ENCODE measurements at regions not wholly inside any gene's neighbourhood (a gene's known extent, or its start where the extent isn't known, plus 50 kb on each side); places are given as distances from the start of the nearest gene placed in this dataset.

DNA sequence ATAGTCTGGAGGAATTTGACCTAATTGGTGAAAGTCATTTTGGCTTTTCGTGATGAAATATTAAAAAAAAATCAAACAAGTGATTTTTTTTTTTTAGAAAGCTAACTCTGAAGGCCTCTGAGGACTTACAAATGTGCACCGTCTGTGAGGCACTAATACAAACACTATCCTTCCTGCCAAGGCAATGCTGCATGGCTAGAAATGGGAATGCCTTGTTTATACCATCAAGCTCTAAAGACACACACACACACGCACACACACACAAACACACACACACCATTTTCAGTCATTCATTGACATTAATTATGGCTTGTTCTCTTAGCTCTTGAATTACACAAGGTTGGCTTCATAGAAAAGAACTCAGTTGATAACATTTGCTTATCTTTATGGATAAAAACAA lies 1242.0 kb upstream of the ACVR2A start:
- no peaks in the 10 kb centered on the region for H3K4me1 Mint-ChIP-seq
- H3K27me3 Mint-ChIP-seq = no peaks in the 10 kb centered on the region
- ATAC-seq (ENCODE audit: low read depth) (no peak), DNase-seq (ENCODE audit: low spot score in 2 of 2) (no peak)
- H3K4me3 Mint-ChIP-seq = no peak overlapping the region
- H3K36me3 Mint-ChIP-seq = no peaks in the 10 kb centered on the region
- H3K9me3 Mint-ChIP-seq = no peaks in the 10 kb centered on the region
- no peak overlapping the region for H3K27ac Mint-ChIP-seq

DNA sequence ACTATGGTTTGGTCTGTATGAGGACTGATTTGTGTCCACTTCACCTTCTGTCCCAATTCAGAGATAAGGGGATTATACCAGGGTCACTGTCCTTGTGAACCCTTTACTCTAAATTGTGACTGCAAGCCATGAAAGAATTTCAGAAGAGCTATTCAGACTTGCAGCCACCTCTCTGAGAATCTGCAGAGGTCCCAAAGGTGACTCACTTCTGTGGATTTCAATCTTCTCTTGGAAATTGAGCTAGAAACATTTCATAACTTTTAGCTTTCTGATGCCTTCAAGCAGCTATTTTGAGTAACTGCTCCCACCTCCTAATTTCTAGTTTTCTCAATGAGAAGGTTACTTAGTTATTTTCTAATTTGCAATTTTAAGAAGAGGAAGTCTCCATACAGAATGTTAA lies 1242.4 kb upstream of the ACVR2A start:
- Mint-ChIP-seq H3K27ac (no peak overlapping the region), H3K27me3 (no peaks in the 10 kb centered on the region), H3K4me3 (no peak overlapping the region), H3K4me1 (no peaks in the 10 kb centered on the region), H3K36me3 (no peaks in the 10 kb centered on the region), H3K9me3 (no peaks in the 10 kb centered on the region)
- ATAC-seq (ENCODE audit: low read depth) = no peak
- no peak for DNase-seq (ENCODE audit: low spot score in 2 of 2)

DNA sequence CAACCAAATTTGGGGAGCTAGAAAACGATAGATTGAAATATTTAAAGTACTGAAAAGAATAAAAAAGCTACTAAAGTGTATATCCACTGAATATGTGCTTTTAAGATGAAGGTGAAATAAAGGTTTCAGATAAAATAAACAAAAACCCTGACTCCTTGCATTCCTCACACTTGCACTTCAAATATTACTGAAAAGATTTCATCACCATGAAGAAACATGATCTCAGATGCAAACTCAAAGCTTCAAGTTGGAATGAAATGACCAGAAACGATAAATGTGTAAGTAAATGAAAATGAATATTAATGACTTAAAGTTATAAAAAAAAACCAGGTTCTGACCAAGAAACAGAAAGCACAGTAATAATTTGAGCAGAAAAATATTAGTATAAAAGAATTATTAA lies 1246.0 kb upstream of the ACVR2A start:
- no peak for DNase-seq (ENCODE audit: low spot score in 2 of 2)
- no peaks in the 10 kb centered on the region for H3K27me3 Mint-ChIP-seq
- no peaks in the 10 kb centered on the region for H3K36me3 Mint-ChIP-seq
- no peak overlapping the region for H3K4me3 Mint-ChIP-seq
- no peaks in the 10 kb centered on the region for H3K4me1 Mint-ChIP-seq
- H3K9me3 Mint-ChIP-seq = no peaks in the 10 kb centered on the region
- no peak for ATAC-seq (ENCODE audit: low read depth)
- no peak overlapping the region for H3K27ac Mint-ChIP-seq

DNA sequence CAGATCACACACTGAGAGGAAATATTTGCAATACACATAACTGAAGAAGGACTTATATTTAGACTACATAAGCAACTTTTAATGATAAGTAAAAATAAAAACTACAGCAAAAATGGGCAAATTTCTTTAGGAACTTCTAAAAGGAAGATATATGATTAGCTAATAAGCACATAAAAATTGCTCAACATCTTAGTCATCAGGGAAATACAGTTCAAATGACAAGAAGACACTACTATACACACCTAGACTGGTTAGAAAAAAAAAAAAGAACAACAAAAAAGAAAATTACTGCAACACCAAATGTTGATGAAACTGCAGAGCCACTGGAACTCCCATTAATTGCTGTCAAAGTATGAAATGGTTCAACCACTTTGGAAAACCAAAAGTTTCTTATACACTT lies 1247.5 kb upstream of the ACVR2A start:
- no peaks in the 10 kb centered on the region for H3K36me3 Mint-ChIP-seq
- no peaks in the 10 kb centered on the region for H3K9me3 Mint-ChIP-seq
- no peaks in the 10 kb centered on the region for H3K4me1 Mint-ChIP-seq
- no peaks in the 10 kb centered on the region for H3K27me3 Mint-ChIP-seq
- H3K4me3 Mint-ChIP-seq = no peak overlapping the region
- ATAC-seq (ENCODE audit: low read depth) (no peak), DNase-seq (ENCODE audit: low spot score in 2 of 2) (no peak)
- H3K27ac Mint-ChIP-seq = no peak overlapping the region

DNA sequence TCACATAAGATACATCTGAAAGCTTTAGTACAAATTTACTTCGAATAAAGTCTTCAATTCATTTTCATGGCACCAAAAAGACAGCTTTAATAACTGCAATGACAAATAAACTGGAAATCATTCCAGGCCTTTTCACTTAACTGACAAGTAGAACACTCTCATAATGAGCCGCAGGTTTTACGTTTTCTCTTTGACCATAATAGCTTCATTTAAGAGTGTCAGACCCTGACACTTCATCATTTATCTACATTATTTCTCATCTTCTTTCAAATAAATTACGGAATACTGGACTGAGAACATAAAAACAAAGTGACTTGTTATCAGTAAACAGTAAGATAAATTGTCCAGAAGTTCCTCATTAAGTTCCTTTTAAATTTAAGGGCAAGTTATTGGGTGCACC lies 1252.9 kb upstream of the ACVR2A start:
- Mint-ChIP-seq H3K27ac (no peak overlapping the region), H3K27me3 (no peaks in the 10 kb centered on the region), H3K4me3 (no peak overlapping the region), H3K9me3 (no peaks in the 10 kb centered on the region), H3K4me1 (no peaks in the 10 kb centered on the region), H3K36me3 (no peaks in the 10 kb centered on the region)
- DNase-seq (ENCODE audit: low spot score in 2 of 2) (no peak), ATAC-seq (ENCODE audit: low read depth) (no peak)

DNA sequence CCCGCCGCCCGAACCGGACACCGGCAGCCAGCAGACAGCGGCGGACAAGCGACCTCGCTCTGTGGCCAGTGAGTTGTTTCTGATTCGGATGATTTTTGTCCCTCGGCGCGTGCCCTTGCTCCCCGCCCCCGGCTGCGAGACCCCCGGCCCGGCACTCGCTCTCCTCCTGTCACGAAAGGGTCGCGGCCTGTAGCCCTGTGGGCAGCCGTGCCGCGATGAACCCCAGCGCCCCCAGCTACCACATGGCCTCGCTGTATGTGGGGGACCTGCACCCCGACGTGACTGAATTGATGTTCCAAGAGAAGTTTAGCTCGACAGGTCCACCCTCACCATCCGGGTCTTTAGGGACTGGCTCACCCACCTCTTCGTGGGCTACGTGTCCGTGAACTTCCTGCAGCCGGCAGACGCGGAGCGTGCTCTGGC lies 1257.5 kb upstream of the ACVR2A start:
- no peak for ATAC-seq (ENCODE audit: low read depth)
- H3K4me3 Mint-ChIP-seq = no peak overlapping the region
- H3K9me3 Mint-ChIP-seq = no peaks in the 10 kb centered on the region
- no peaks in the 10 kb centered on the region for H3K4me1 Mint-ChIP-seq
- H3K27ac Mint-ChIP-seq = no peak overlapping the region
- no peaks in the 10 kb centered on the region for H3K36me3 Mint-ChIP-seq
- DNase-seq (ENCODE audit: low spot score in 2 of 2) = no peak
- H3K27me3 Mint-ChIP-seq = no peaks in the 10 kb centered on the region

DNA sequence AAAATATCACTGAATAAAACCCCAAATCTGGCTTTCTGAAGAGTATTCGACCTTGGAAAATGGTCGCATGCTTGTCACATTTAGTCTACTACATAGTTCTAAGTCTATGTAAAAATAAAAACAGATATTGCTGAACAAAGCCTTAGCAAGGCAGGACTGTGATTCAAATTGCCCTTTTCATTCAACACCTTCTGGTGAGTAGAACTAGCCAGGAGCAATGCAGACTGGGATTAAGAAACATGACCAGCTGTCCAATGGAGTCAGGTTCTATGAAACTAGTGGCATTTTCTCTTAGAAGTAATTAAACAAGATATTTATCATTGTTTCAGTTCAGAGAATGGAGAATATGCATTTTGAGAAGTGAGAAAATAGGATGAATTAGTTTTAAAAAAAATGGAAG lies 1260.5 kb upstream of the ACVR2A start:
- H3K4me1 Mint-ChIP-seq = no peaks in the 10 kb centered on the region
- H3K36me3 Mint-ChIP-seq = no peaks in the 10 kb centered on the region
- H3K27me3 Mint-ChIP-seq = no peaks in the 10 kb centered on the region
- H3K27ac Mint-ChIP-seq = no peak overlapping the region
- DNase-seq (ENCODE audit: low spot score in 2 of 2) (no peak), ATAC-seq (ENCODE audit: low read depth) (no peak)
- no peak overlapping the region for H3K4me3 Mint-ChIP-seq
- no peaks in the 10 kb centered on the region for H3K9me3 Mint-ChIP-seq

DNA sequence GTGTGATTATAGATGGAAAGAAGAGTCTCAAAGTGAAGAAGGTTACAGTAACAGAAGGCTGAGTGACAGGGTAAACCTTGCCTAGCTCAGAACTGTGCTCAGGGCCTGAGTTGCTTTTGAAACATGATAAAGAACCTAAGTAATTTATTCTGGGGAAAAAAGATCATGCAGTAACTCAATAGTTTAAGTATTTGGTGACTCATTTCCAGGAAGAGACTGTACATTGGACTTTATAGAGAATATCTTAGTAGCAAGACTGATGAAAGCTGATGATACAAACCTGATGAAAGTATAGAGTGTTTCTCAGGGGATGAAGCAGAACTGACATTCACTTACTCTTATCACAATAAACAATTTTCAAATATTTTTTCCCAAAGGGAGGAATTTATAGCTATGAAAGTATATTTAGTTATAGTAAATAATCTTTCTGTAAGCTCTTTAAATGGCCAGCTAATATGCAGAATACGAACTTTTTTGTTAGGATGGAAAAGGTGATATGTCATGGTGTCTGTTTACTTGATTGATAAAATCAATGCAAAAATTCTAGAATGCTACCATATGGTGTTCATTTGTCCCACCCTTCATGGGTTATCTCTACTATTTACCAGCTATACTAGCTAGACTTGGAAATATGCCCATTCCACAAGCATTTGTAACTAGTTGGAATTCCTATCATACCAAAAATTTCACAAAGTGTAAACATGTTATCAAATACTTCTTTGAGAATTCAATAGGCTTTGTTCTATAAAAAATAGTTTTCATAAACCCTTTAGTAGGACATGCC lies 1265.5 kb upstream of the ACVR2A start:
- ATAC-seq (ENCODE audit: low read depth) (no peak), DNase-seq (ENCODE audit: low spot score in 2 of 2) (no peak)
- H3K27ac Mint-ChIP-seq = no peak overlapping the region
- H3K9me3 Mint-ChIP-seq = no peaks in the 10 kb centered on the region
- no peaks in the 10 kb centered on the region for H3K36me3 Mint-ChIP-seq
- no peak overlapping the region for H3K4me3 Mint-ChIP-seq
- no peaks in the 10 kb centered on the region for H3K4me1 Mint-ChIP-seq
- H3K27me3 Mint-ChIP-seq = no peaks in the 10 kb centered on the region

DNA sequence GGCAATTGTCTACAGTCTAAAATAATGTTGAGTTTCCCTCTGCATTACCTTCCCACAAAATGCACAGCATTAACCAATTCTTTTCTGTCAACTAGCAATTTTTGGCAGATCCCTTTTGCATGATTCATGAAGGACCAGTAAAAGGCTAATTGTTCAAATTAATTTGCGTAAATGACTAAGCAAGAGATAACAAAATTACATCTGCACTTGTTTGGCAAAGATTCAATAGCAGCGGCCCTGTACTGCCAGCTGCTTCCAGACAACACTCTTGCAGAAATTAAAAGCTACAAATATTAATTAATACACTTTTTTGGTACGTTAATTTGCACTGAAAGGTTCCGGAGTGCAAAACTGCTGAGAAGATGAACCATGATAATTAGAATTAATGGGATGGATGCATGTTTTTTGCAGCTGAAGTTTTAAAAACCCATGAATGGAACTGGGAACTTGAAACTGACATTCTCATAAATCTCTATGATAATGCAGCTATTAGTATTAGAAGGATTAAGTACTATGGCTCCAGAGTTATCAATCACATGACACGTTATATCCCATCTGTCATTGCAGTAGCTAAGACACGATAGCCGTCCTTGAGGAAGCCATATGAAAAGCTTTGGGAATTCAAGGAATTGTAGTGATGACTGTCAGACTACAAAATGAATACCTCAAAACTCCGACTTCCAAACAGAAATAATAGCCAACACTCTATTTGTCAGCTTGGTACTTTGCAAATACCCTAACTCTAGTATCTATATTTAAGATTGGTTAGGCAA lies 1268.3 kb upstream of the ACVR2A start:
- ATAC-seq (ENCODE audit: low read depth) (no peak), DNase-seq (ENCODE audit: low spot score in 2 of 2) (no peak)
- no peak overlapping the region for H3K27ac Mint-ChIP-seq
- no peaks in the 10 kb centered on the region for H3K9me3 Mint-ChIP-seq
- no peaks in the 10 kb centered on the region for H3K36me3 Mint-ChIP-seq
- H3K4me3 Mint-ChIP-seq = no peak overlapping the region
- no peaks in the 10 kb centered on the region for H3K27me3 Mint-ChIP-seq
- H3K4me1 Mint-ChIP-seq = no peaks in the 10 kb centered on the region

DNA sequence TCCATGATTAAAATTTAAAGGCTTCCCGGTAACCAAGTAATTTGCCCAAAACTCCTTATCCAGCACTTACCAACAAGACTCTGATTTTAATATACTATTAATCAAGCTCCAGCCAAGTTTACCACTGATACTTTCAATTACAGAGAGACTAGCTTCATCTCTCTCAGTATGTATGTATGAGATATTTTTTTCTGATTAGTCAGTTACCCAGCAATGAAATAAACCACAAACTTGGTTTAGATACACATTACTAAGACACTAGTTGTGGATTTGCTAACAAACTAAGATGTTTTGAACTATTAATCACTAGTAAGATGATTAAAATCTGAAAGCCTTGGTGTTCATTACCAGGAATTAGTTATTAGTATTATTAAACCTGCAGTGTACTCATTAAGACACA lies 1272.2 kb upstream of the ACVR2A start:
- Mint-ChIP-seq H3K27ac (no peak overlapping the region), H3K36me3 (no peaks in the 10 kb centered on the region), H3K4me1 (no peaks in the 10 kb centered on the region), H3K27me3 (no peaks in the 10 kb centered on the region), H3K9me3 (no peaks in the 10 kb centered on the region), H3K4me3 (no peak overlapping the region)
- DNase-seq (ENCODE audit: low spot score in 2 of 2) (no peak), ATAC-seq (ENCODE audit: low read depth) (no peak)

DNA sequence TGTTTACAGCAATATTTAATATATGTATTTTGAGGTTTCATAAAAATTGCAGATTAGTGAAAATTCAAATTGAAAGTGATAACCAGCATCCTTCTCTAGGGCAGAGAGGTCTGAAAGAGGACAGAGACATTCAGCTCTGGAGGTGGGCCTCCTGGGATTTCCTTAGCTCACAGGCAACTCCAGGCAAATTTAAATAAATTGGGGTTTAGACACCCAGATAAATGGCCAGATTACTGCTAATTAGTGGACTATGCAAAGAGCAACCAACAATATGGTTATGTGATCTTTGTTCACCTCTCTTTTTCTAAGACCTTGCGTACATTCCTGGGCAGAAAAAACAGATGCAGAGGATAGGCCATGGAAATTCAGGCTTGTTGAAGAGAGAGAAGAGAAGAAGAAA lies 1282.8 kb upstream of the ACVR2A start:
- no peak for DNase-seq (ENCODE audit: low spot score in 2 of 2)
- no peaks in the 10 kb centered on the region for H3K36me3 Mint-ChIP-seq
- no peak overlapping the region for H3K4me3 Mint-ChIP-seq
- H3K27ac Mint-ChIP-seq = no peak overlapping the region
- H3K27me3 Mint-ChIP-seq = no peaks in the 10 kb centered on the region
- H3K9me3 Mint-ChIP-seq = no peaks in the 10 kb centered on the region
- ATAC-seq (ENCODE audit: low read depth) = no peak
- no peaks in the 10 kb centered on the region for H3K4me1 Mint-ChIP-seq

DNA sequence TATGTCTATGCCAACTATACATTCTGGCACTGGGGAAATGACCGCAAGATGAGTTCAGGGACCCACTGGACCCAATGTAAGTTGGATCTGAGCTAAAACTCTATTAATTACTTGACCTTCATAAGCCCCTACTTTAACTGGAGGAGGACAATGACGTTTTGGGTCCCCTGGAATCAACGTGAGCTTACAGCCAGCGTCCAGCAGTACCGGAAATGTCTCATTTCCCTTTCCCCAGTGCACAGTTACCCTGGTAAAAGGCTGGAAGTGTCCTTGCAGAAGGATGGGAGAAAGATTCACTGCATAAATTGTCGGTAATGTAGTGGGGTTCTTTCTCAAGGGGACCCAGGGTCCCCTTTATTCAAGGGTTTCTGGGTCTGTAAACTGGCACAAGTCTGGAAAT lies 1297.6 kb upstream of the ACVR2A start:
- H3K36me3 Mint-ChIP-seq = no peaks in the 10 kb centered on the region
- no peak overlapping the region for H3K4me3 Mint-ChIP-seq
- H3K4me1 Mint-ChIP-seq = no peaks in the 10 kb centered on the region
- no peak overlapping the region for H3K27ac Mint-ChIP-seq
- no peak for DNase-seq (ENCODE audit: low spot score in 2 of 2)
- no peak for ATAC-seq (ENCODE audit: low read depth)
- no peaks in the 10 kb centered on the region for H3K9me3 Mint-ChIP-seq
- H3K27me3 Mint-ChIP-seq = no peaks in the 10 kb centered on the region

DNA sequence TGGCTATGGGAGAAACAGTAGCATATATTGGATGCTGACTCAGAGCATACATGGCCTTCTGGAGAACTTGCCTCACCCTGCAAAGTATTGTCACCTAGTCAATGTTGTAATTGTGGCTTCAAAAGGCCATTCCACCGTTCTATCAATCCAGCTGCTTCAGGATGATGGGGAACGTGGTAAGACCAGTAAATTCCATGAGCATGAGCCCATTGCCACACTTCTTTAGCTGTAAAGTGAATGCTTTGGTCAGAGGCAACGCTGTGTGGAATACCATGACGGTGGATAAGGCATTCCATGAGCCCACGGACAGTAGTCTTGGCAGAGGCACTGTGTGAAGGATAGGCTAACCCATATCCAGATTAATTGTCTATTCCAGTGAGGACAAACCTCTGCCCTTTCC lies 1300.1 kb upstream of the ACVR2A start:
- no peak overlapping the region for H3K27ac Mint-ChIP-seq
- no peak overlapping the region for H3K4me3 Mint-ChIP-seq
- DNase-seq (ENCODE audit: low spot score in 2 of 2) (no peak), ATAC-seq (ENCODE audit: low read depth) (no peak)
- no peaks in the 10 kb centered on the region for H3K9me3 Mint-ChIP-seq
- no peaks in the 10 kb centered on the region for H3K36me3 Mint-ChIP-seq
- H3K27me3 Mint-ChIP-seq = no peaks in the 10 kb centered on the region
- H3K4me1 Mint-ChIP-seq = no peaks in the 10 kb centered on the region

DNA sequence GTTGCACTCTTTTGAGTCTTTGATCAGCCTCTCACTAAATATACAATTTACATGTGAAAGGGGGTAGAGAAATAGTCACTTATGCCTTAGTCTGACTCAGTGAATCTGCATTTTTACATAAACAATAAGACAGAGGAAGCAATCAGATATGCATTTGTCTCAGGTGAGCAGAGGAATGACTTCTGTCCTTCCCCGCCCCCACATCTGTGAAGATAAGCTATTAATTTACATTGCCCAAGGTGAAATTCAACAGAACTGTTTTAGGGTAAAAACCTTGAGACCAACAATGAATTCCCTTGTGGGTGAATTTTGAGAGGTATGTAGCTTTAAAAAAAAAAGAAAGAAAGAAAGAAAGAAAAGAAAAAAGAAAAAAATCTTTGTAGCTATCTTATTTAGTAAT lies 1302.9 kb upstream of the ACVR2A start:
- Mint-ChIP-seq H3K27me3 (peaks cover 2% of the 10 kb centered on the region), H3K36me3 (no peaks in the 10 kb centered on the region), H3K4me1 (no peaks in the 10 kb centered on the region), H3K4me3 (no peak overlapping the region), H3K9me3 (peaks cover 2% of the 10 kb centered on the region), H3K27ac (no peak overlapping the region)
- ATAC-seq (ENCODE audit: low read depth) = no peak
- no peak for DNase-seq (ENCODE audit: low spot score in 2 of 2)

Measured in memory B cell (primary cell).